Activated CD4-positive, alpha-beta T cell treated with anti-CD3 and anti-CD28 coated beads, Interleukin-2, amount 50 U/mL, for 4 hours (primary cell): ENCODE measurements at regions not wholly inside any gene's neighbourhood (a gene's known extent, or its start where the extent isn't known, plus 50 kb on each side); places are given as distances from the start of the nearest gene placed in this dataset.

Experiments used
- DNase-seq, 2 experiments: peaks; one replicate each; pipeline ENCODE4 v3.0.0-alpha.2; 2020

GRCh38 chr9:17894501-17895160, 315.8 kb downstream of the SH3GL2 start:
- DNase-seq, result no peak

GRCh38 chr9:17900606-17901005, 321.7 kb downstream of the SH3GL2 start:
- no peak for DNase-seq

DNA sequence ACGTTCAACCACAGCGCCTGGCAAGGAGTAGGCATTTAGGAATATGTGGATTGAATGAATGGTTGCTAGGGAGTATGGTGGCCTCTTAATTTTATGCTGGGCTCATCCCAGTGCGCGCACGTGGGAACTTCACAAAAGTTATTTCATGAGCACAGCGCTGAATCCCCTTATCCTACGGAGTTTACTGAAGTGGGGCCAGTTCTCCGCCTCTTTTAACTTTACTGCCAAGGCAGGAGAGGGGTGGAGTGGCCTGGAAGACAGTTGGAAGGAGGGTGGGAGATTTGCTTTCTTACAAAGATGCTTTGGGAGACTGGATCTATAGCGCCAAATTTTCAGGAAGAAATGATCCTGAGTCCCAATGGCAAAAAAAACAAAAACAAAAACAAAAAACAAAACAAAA, 326.5 kb downstream of the SH3GL2 start:
- no peak for DNase-seq

GRCh38 chr9:17905781-17906175, 326.9 kb downstream of the SH3GL2 start:
- DNase-seq, result no peak

DNA sequence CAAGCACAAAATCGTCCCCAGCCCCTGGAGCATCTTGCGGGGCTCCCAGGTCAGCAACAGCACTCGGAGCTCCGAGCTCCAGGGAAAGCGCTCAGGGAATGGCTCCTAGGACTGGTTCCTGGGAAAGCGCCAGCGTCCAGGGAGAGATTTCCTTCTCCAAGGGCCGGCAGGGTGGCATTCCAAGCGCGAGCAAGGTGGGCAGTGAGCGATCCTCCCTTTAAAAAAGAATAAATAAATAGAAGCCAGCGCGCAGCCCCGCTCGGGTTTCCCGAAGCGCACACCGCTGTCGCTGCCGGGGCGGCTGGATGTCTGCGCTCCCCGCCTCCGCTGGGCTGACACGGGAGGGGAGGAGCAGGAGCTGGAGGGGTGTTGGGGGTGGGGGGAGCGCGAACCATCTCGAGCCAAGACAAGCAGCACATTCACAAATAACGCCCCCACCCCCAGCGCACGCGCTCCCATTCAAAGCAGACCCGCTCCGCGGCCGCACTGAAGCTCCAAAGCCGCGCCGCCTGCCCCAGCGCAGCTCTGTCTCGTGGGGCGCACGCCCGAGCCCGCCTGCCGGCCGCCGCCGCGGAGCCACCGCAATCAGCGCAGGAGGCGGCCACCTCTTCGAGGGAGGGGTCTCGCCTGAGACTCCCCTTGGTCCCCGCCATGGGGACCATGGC, 327.4 kb downstream of the SH3GL2 start:
- no peak for DNase-seq

DNA sequence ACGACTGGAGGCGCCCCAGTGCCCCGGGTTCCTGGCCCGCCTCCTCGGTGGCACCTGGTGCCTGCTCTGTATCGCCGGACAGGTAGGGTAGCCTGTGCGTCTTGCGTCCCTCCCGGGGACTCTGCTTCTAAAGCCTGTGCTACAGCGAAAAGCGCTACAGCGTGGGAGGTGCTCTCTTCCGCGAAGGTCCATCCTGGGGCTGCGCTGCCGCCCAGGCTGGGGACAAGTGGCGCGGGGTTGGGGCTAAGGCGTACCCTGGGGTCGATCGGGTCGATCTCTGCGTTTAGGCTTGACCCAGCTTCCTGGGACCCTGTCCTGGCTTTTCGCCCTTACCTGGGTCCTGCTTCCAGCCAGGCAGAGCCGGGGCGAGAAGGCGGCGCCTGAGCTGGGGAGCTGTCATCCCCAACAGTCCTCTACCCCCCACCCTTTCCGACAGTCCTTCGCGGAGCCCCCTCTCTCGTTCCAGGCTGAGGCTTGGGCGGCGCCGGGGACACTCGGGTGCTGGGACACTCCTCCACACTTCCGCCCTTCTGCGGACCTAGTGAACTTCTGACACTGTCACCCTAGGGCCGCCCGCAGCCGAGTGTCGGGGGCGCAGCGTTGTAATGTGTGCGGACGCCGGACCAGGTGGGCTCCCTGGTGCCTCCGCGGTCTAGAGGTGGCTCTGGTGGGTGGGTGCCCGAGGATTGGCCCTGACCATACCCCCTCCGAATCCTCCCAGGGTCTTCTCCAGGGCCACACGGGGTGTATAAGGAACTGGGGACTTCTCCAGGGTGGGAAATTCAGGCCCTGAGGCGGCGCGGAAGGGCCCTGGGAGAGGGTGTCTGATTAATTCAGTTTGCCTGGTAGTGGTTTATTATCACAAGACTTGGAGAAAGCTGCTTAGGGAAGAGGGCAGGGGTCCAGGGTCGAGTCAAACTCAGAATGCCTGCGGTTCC, 328.2 kb downstream of the SH3GL2 start:
- no peak for DNase-seq

DNA sequence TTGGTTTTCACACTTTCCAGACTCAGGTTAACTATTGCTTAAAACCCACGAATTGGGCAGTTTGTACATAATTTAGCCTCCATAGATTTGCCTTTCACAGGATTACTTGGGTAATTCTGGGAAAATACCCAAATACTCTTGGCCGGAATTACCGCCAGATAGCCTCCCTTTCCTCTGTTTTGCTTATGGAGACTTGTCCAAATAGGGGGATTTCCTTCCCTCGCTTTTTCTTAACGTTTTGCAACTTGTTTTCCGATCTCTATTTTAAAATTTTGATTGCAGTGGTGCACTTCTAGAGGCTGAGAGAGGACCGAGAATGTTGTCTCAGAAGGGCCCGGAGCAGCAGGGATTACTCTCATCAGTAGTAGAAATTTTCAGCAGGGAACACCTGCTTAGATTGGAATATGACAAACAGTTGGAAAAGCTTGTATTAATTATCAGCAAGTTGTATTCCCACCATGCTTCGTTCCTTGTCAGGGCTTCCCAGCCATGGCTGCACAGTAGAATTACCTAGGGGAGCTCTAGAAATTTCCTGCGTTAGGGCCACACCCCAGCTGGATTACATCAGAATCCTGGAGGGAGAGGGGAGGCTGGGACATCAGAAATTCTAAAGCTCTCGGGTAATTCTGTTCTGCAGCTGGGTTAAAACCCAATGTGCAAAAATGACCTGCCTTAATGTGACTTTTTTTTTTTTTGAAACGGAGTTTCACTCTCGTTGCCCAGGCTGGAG, 329.1 kb downstream of the SH3GL2 start:
- DNase-seq, result no peak

- no peak for DNase-seq
Observed at GRCh38 chr9:17926246-17926645, 347.4 kb downstream of the SH3GL2 start.

GRCh38 chr9:17927616-17928015, 348.8 kb downstream of the SH3GL2 start:
- DNase-seq, result no peak

DNA sequence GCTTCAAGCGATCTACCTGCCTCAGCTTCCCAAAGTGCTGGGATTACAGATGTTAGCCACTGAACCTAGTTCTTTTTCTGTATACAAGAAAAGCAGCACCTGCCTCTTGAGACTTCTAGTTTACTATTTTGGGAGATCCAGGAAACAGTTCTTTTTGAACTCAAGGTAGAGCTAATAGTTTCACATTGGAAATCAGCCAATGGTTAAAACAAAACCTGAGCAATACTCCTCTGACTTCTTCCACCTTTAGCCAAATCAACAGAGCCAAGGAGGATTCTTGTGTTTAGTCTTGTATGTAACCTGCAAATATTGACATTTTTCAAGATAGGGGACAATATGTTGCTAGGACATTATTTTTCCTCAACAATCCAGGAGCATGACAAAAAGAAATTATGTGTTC, 349.4 kb downstream of the SH3GL2 start:
- DNase-seq, result no peak

DNA sequence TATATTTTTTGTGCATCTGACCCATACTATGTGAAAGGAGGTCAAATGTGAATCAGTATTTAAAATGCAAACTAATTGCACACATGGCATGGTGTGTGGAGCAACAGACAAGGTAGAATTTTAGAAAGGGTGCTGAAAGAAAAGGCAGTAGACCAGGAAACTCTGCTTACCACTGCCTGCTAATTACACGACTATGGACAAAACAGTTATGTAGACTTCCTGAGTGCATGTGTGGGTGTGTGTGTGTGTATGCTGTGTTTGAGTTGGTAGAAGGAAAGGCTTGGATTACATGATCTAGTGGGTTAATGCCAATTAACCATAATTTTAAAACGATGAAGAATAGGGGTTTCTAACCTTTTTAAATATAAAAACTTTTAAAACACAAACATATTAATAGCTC, 349.9 kb downstream of the SH3GL2 start:
- DNase-seq, result no peak

GRCh38 chr9:17929506-17929905, 350.6 kb downstream of the SH3GL2 start:
- no peak for DNase-seq

GRCh38 chr9:17930071-17930470, 351.2 kb downstream of the SH3GL2 start:
- DNase-seq, result no peak

- no peak for DNase-seq
Observed at GRCh38 chr9:17936365-17936764, 357.5 kb downstream of the SH3GL2 start.

DNA sequence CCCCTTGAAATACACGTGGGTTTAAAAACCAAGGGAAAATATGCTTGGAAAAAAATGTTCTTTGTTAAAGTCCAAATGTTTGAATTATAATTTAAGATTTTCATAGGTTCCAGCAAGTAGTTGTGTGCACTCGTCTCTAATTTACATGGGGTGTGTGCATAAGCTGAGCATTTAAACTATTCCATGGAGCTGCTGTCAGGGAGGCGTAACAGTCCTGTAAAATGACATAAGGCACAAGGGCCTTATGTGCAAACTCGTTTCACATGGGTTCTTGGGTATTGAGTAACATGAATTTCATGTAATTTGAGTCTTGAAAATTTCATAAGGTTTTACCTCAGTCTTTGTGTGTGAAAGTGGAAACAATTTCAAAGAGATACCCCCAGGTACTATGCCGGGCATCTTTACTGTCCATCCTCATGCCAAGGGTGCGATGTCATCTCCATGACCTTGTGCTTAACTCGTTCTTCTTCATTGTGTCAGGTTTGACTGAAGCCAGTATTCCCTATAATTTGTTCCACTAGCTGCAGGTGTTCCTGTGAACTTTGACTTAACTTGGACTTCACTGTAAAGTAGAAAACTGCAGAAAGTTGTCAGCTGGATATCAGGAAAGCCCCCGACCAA, 359.3 kb downstream of the SH3GL2 start:
- no peak for DNase-seq

DNA sequence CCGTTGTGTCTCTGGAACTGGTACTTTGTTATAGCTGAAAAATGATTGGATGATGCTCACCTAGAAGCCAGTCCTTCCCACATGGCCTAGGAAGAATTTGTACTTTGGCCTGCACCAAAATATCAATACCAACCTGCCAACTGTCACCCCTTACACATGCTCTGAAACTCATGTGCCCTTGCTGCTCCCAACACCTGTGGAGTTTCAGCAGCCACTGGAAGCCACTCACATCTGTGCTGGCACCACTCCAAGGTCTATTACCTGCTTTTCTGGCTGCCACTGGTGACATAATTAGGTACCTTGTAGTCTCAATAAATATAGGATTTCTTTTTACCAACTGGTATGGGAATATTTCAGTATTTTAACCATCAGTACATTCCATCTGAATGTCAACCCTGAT, 363.6 kb downstream of the SH3GL2 start:
- DNase-seq, result no peak

DNA sequence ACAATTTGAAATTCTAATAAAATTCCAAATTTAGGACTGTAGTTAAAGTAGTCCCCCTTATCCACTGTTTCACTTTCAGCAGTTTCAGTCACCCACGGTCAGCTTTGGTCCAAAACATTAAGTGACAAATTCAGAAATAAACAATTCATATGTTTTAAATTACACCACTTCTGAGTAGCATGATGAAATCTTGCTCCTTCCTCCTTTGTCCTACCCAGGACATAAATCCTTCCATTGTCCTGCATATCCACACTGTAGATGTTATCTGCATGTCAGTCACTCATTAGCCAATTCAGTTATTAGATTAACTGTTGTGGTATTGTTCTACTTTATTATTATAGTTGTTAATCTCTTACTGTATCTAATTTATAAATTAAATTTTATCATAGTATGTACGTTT, 376.5 kb downstream of the SH3GL2 start:
- no peak for DNase-seq

DNA sequence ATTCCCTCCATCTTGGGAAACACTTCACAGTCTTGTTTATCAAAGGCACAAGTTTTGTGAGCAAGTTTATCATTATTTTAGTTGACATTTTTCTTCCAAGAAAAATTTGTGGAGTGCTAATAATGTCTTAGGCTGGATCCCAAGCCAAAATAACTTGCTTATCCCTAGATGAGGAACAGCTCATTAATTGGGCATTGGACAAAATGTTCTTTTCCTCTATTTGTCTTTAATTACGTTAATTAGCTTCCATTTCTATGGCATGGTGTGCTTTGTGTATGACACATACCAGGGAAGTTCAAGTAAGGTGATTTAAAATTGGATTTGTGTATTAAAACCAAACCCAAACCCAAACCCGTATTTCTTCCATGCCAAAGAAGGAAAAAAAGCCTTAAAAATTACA, 379.5 kb downstream of the SH3GL2 start:
- DNase-seq, result no peak

DNA sequence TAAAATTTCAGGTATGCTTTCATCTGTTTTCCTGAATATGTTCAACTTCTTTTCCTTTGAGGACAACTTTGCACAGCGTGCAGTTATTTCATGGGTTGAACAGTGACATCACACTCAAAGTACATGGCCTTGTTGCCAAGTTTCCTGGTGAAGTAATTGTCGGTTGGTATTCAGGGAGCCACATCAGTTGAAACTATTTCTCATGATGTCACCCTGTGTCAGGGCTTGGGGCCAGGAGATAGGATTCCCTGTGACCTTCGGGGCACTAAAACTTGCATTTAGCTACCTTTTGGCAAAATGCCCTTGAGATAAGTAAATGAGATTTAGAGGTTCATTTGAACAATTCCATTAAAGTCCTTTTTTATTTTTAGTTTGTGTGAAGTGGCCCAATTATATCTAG, 383.9 kb downstream of the SH3GL2 start:
- no peak for DNase-seq

DNA sequence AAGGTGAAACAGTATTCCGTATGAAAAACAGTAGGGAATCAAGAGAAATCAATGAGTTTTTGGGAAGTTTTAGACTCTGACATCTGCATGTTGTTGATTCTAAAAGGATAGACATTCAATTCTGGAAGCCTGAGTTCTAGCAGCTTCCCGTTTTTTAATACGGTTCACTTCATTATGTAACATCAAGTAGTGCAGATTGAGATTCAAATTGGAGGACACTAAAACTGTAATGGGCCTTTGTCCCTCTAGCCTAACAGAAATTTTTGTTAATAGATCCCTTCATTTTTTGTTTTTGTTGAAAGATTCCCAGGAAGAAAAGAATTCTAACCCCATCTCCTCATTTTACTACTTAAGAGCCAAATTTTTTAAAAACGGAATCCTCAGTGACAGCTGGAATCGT, 384.6 kb downstream of the SH3GL2 start:
- no peak for DNase-seq

DNA sequence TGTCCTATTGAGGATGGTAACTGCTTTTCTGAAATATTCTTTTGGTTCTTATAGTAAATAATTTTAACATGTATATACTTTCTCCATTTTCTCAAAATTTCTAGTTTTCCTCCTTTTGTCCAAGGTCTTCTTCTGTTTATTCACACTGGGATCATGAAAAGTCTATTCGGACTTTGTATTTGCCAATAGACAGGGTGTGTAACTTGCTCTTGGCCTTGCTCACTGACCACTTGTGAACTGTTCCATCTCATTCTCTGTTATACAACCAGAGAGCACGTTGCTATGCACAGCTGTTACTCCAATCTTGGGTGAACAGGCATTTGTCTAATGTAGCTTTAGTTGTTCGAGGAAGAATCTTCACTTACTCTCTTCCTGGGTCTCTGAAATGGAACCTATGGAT, 388.9 kb downstream of the SH3GL2 start:
- no peak for DNase-seq

GRCh38 chr9:17969232-17969631, 390.4 kb downstream of the SH3GL2 start:
- no peak for DNase-seq

DNA sequence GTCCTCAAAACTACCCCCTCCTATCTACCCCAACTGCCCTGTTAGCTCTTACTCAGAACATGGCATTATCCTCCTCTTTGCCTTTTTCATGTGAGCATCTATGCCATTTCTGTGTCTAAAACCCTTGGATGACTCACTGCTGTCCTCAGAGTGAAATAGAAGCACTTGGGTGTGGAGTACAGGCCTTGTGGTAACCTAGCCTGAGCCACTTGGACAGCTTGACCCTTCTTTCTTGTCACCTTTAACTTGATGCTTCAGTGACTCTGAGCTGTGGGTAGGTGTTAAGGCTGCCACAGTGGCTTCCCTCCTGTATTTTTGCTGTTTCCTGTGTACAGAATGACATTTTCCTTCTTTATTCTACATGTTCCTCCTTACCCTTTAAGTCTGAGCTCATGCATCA, 391.4 kb downstream of the SH3GL2 start:
- no peak for DNase-seq
